Loucy (cell line): ENCODE measurements at regions not wholly inside any gene's neighbourhood (a gene's known extent, or its start where the extent isn't known, plus 50 kb on each side); places are given as distances from the start of the nearest gene placed in this dataset.

ENCODE experiments used
- H2AFZ ChIP-seq: fragments of 200-600 bp; sonication (generic); 2 replicates; pipeline ENCODE4 v1.6.0; 2016; ENCODE audit warnings: antibody characterized with exemption, mild to moderate bottlenecking, low read length, moderate library complexity
- H3F3A ChIP-seq: fragments of 200-600 bp; 2 replicates; pipeline ENCODE4 v1.6.0; 2016; ENCODE audit warnings: antibody characterized with exemption, low read depth, mild to moderate bottlenecking
- H3K27me3 ChIP-seq: fragments of 200-600 bp; sonication (generic); 2 replicates; pipeline ENCODE4 v1.6.1; 2014; ENCODE audit warnings: low read length, mild to moderate bottlenecking; ENCODE audit not compliant: insufficient read depth, poor library complexity, severe bottlenecking
- H3K36me3 ChIP-seq: fragments of 200-600 bp; sonication (generic); 2 replicates; pipeline ENCODE4 v1.6.1; 2016; ENCODE audit warnings: low read length; ENCODE audit not compliant: insufficient read depth
- H3K4me1 ChIP-seq: fragments of 200-600 bp; sonication (generic); 2 replicates; pipeline ENCODE4 v1.5.1; 2014; ENCODE audit warnings: low read length, mild to moderate bottlenecking; ENCODE audit not compliant: insufficient read depth, poor library complexity, severe bottlenecking
- H3K4me2 ChIP-seq: fragments of 200-600 bp; sonication (generic); 2 replicates; pipeline ENCODE4 v1.6.0; 2014; ENCODE audit warnings: antibody characterized with exemption, low read length, low read depth, mild to moderate bottlenecking; ENCODE audit not compliant: poor library complexity, severe bottlenecking
- H3K4me3 ChIP-seq: fragments of 200-600 bp; sonication (generic); 2 replicates; pipeline ENCODE4 v1.5.1; 2014; ENCODE audit warnings: low read length, mild to moderate bottlenecking, mixed read lengths; ENCODE audit not compliant: poor library complexity, severe bottlenecking
- H3K79me2 ChIP-seq: fragments of 200-600 bp; sonication (generic); 2 replicates; pipeline ENCODE4 v1.6.1; 2014; ENCODE audit warnings: low read length; ENCODE audit not compliant: insufficient read depth
- H3K9ac ChIP-seq: fragments of 200-600 bp; sonication (generic); 2 replicates; pipeline ENCODE4 v1.6.0; 2014; ENCODE audit warnings: mild to moderate bottlenecking, low read depth, low read length, moderate library complexity; ENCODE audit not compliant: poor library complexity, severe bottlenecking
- H3K9me2 ChIP-seq: fragments of 200-600 bp; sonication (generic); replicated peaks from 2 replicates; pipeline ENCODE4 v1.6.1; 2016; ENCODE audit warnings: low read depth, low read length, mixed read lengths
- H3K9me3 ChIP-seq: fragments of 200-600 bp; sonication (generic); 2 replicates; pipeline ENCODE4 v1.6.1; 2014; ENCODE audit warnings: mild to moderate bottlenecking, antibody characterized with exemption, low read length, low read depth; ENCODE audit not compliant: insufficient read depth
- H4K20me1 ChIP-seq: fragments of 200-600 bp; sonication (generic); 2 replicates; pipeline ENCODE4 v1.6.0; 2014; ENCODE audit warnings: antibody characterized with exemption, low read length, mild to moderate bottlenecking; ENCODE audit not compliant: insufficient read depth, poor library complexity, severe bottlenecking
- EZH2phosphoT487 ChIP-seq: fragments of 200-600 bp; IDR thresholded peaks from 2 replicates; pipeline ENCODE4 v1.6.1; 2018; ENCODE audit warnings: antibody characterized with exemption, mild to moderate bottlenecking, moderate library complexity, borderline replicate concordance
- TF ChIP-seq, protein P1 (sequence below): fragments of 200-600 bp; sonication (generic); conservative IDR thresholded peaks from 2 replicates; pipeline ENCODE4 v1.5.1; 2014; ENCODE audit warnings: mild to moderate bottlenecking, antibody characterized with exemption, low read length

DNA sequence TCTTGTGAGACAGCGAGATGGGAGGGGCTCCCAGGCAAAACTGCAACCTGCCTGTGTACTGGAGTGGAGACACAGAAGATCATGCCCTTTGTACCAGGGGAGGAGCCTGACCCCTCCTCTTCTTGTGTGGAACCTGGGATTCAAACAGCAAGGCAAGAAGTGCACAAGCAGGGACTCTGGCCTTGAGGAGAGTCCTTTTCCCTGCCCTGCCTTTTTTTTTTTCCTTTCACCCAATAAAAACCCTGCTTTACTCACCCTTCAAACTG, 251.8 kb upstream of the OPRM1 start:
- H3K4me3 ChIP-seq: no peak overlapping the region
- no peak overlapping the region for H2AFZ ChIP-seq
- H3K9ac ChIP-seq: no peak overlapping the region
- no peaks in the 10 kb centered on the region for H3K4me1 ChIP-seq
- no peaks in the 10 kb centered on the region for H3K9me2 ChIP-seq
- H3F3A ChIP-seq: no peaks in the 10 kb centered on the region
- no peaks in the 10 kb centered on the region for H3K27me3 ChIP-seq
- H4K20me1 ChIP-seq: no peaks in the 10 kb centered on the region
- no peaks in the 10 kb centered on the region for H3K79me2 ChIP-seq
- no peak for TF ChIP-seq EZH2phosphoT487
- TF ChIP-seq, protein P1, sequence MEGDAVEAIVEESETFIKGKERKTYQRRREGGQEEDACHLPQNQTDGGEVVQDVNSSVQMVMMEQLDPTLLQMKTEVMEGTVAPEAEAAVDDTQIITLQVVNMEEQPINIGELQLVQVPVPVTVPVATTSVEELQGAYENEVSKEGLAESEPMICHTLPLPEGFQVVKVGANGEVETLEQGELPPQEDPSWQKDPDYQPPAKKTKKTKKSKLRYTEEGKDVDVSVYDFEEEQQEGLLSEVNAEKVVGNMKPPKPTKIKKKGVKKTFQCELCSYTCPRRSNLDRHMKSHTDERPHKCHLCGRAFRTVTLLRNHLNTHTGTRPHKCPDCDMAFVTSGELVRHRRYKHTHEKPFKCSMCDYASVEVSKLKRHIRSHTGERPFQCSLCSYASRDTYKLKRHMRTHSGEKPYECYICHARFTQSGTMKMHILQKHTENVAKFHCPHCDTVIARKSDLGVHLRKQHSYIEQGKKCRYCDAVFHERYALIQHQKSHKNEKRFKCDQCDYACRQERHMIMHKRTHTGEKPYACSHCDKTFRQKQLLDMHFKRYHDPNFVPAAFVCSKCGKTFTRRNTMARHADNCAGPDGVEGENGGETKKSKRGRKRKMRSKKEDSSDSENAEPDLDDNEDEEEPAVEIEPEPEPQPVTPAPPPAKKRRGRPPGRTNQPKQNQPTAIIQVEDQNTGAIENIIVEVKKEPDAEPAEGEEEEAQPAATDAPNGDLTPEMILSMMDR: no peak
- no peaks in the 10 kb centered on the region for H3K36me3 ChIP-seq
- H3K9me3 ChIP-seq: no peaks in the 10 kb centered on the region
- no peak overlapping the region for H3K4me2 ChIP-seq

DNA sequence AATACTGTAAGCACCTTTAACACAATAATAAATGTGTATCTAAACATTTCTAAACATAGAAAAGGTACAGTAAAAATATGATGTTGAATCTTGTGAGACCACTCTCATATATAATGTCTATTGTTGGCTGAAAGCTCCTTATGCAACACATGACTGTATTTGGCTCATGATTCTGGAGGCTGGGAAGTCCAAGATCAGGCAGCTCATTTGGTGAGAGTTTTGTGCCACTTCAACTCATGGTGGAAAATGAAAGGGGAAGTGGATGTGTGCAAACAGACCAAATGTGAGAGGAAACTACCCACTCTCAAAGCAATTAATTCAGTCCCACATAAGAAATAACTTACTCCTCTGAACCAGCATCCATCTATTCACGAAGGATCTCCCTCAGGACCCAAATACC, 257.7 kb upstream of the OPRM1 start:
- Histone ChIP-seq H2AFZ (no peak overlapping the region), H3K27me3 (no peaks in the 10 kb centered on the region), H3K4me1 (no peaks in the 10 kb centered on the region), H3K9ac (no peak overlapping the region), H3K79me2 (no peaks in the 10 kb centered on the region), H3K4me2 (no peak overlapping the region), H3F3A (no peaks in the 10 kb centered on the region), H3K36me3 (no peaks in the 10 kb centered on the region), H4K20me1 (no peaks in the 10 kb centered on the region), H3K4me3 (no peak overlapping the region), H3K9me2 (no peaks in the 10 kb centered on the region), H3K9me3 (no peaks in the 10 kb centered on the region)
- TF ChIP-seq EZH2phosphoT487: no peak
- TF ChIP-seq, protein P1: no peak

DNA sequence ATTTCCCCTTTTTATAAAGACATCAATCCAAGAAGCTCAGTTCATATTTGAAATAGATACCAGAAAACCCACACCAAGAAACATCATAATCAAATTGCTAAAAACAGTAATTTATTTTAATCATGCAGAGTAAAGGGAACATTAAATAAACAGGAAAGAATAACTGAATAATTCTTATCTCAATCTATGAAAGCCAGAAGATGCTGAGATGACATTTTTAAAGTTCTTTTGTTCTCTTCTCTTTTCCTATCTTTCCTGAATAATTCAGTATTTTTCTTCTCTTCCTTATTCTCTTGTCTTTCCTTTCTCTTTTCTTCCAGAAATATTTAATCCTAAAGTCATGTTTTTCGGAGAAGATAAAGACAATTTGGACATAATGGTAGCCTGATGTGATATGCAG, 259.0 kb upstream of the OPRM1 start:
- Histone ChIP-seq H3K4me3 (no peak overlapping the region), H3K36me3 (no peaks in the 10 kb centered on the region), H3K9me3 (no peaks in the 10 kb centered on the region), H4K20me1 (no peaks in the 10 kb centered on the region), H3K27me3 (no peaks in the 10 kb centered on the region), H3K79me2 (no peaks in the 10 kb centered on the region), H3K9ac (no peak overlapping the region), H3F3A (no peaks in the 10 kb centered on the region), H3K4me1 (no peaks in the 10 kb centered on the region), H2AFZ (no peak overlapping the region), H3K4me2 (no peak overlapping the region), H3K9me2 (no peaks in the 10 kb centered on the region)
- no peak for TF ChIP-seq EZH2phosphoT487
- TF ChIP-seq, protein P1: no peak
